A549 (cell line): ENCODE measurements at regions not wholly inside any gene's neighbourhood (a gene's known extent, or its start where the extent isn't known, plus 50 kb on each side); places are given as distances from the start of the nearest gene placed in this dataset.

Experiments
- ATAC-seq, 2 experiments: fragments of 200-7000 bp in 1 of 2; fragments of >200 bp in 1 of 2; cut with Nextera tagmentation in 1 of 2; cut with Tn5 transposase in 1 of 2; 3 replicates each; pipeline versions ENCODE4 v1.8.0 to v1.9.1; 2018 to 2020; ENCODE audit warnings: mild to moderate bottlenecking in 1 of 2, moderate library complexity in 1 of 2
- CTCF ChIA-PET: fragments of 300-600 bp; sonication (Branson Sonifier 250); formaldehyde crosslinking; extraction: SDS; loops from one replicate; lab custom pipeline; 2021; ENCODE audit warnings: antibody characterized with exemption, inconsistent platforms; lab: Yijun Ruan, JAX
- POLR2A ChIA-PET: fragments of 350-600 bp; formaldehyde crosslinking; extraction: SDS; loops from one replicate; lab custom pipeline; 2021; ENCODE audit warnings: antibody characterized with exemption, inconsistent platforms; lab: Yijun Ruan, JAX
- DNase-seq, 2 experiments: peaks; one replicate each; pipeline versions ENCODE4 v3.0.0 to v3.0.0-alpha.2; 2011 to 2016; ENCODE audit warnings: low read depth in 1 of 2, low spot score in 1 of 2
- FAIRE-seq: peaks from 2 replicates; lab custom pipeline; 2011; peaks lifted over from hg19 to GRCh38; lab: Jason Lieb, UNC
- H3K27ac ChIP-seq, 2 experiments: fragments of >200 bp; sonication (Bioruptor Twin); formaldehyde crosslinking; 3 replicates each; pipeline ENCODE4 v1.5.1; 2016 to 2017
- H3K4me1 ChIP-seq: fragments of >200 bp; sonication (Bioruptor Twin); formaldehyde crosslinking; 3 replicates; pipeline ENCODE4 v1.6.1; 2016
- H3K4me2 ChIP-seq: fragments of >200 bp; sonication (Bioruptor Twin); formaldehyde crosslinking; 3 replicates; pipeline ENCODE4 v1.6.1; 2016
- H3K4me3 ChIP-seq: fragments of >200 bp; sonication (Bioruptor Twin); formaldehyde crosslinking; 3 replicates; pipeline ENCODE4 v1.5.1; 2016
- H3K9me3 ChIP-seq: fragments of >200 bp; sonication (Bioruptor Twin); formaldehyde crosslinking; 3 replicates; pipeline ENCODE4 v1.6.1; 2016
- BCL3 ChIP-seq: fragments of >200 bp; sonication (Bioruptor Twin); formaldehyde crosslinking; IDR thresholded peaks from 3 replicates; pipeline ENCODE4 v1.6.1; 2016
- CBX2 ChIP-seq: fragments of 200-600 bp; sonication (generic); IDR thresholded peaks from 2 replicates; pipeline ENCODE4 v1.6.1; 2016; ENCODE audit warnings: low read depth, mild to moderate bottlenecking, borderline replicate concordance
- CBX8 ChIP-seq: fragments of 200-600 bp; sonication (generic); IDR thresholded peaks from 2 replicates; pipeline ENCODE4 v1.6.1; 2016
- CEBPB ChIP-seq, 2 experiments: fragments of >200 bp in 1 of 2; sonication (Bioruptor Twin) in 1 of 2; formaldehyde crosslinking in 1 of 2; IDR thresholded peaks; 2 replicates each; pipeline ENCODE4 v1.6.1; 2012 to 2016
- EHF ChIP-seq: fragments of 250-450 bp; sonication (Bioruptor Pico); IDR thresholded peaks from 2 replicates; pipeline ENCODE4 v1.5.0; 2020; ENCODE audit warnings: mild to moderate bottlenecking
- EHMT2 ChIP-seq: fragments of 200-600 bp; sonication (generic); IDR thresholded peaks from 2 replicates; pipeline ENCODE4 v1.6.1; 2016; ENCODE audit warnings: antibody characterized with exemption, low read depth, mild to moderate bottlenecking, moderate library complexity
- FOXS1 ChIP-seq: fragments of 250-450 bp; sonication (Bioruptor Pico); IDR thresholded peaks from 2 replicates; pipeline ENCODE4 v1.5.0; 2020; ENCODE audit warnings: mild to moderate bottlenecking, moderate library complexity
- GATA3 ChIP-seq: IDR thresholded peaks from 2 replicates; pipeline ENCODE4 v1.6.1; 2012; ENCODE audit warnings: borderline replicate concordance
- HOXA7 ChIP-seq: fragments of 250-450 bp; sonication (Bioruptor Pico); IDR thresholded peaks from 2 replicates; pipeline ENCODE4 v1.5.0; 2020; ENCODE audit warnings: mild to moderate bottlenecking, moderate library complexity
- HOXB5 ChIP-seq: fragments of 250-450 bp; sonication (Bioruptor Pico); IDR thresholded peaks from 2 replicates; pipeline ENCODE4 v1.5.0; 2020; ENCODE audit warnings: mild to moderate bottlenecking, moderate library complexity
- JUN ChIP-seq, 2 experiments: fragments of >200 bp; sonication (Bioruptor Twin); formaldehyde crosslinking; IDR thresholded peaks; 2 replicates in 1 of 2; 3 replicates in 1 of 2; pipeline ENCODE4 v1.6.1; 2016 to 2017
- KDM5A ChIP-seq: fragments of 200-600 bp; sonication (generic); IDR thresholded peaks from 2 replicates; pipeline ENCODE4 v1.6.1; 2016; ENCODE audit warnings: antibody characterized with exemption, mild to moderate bottlenecking
- MAFK ChIP-seq: fragments of 450-650 bp; IDR thresholded peaks from 2 replicates; pipeline ENCODE4 v1.6.1; 2014; ENCODE audit not compliant: partially characterized antibody
- NR3C1 ChIP-seq: fragments of >200 bp; sonication (Bioruptor Twin); formaldehyde crosslinking; IDR thresholded peaks from 3 replicates; pipeline ENCODE4 v1.6.1; 2017
- PHF8 ChIP-seq: fragments of 200-600 bp; sonication (generic); IDR thresholded peaks from 2 replicates; pipeline ENCODE4 v1.6.1; 2016; ENCODE audit warnings: low read depth, mild to moderate bottlenecking, antibody characterized with exemption, moderate library complexity, borderline replicate concordance
- POLR2AphosphoS2 ChIP-seq: conservative IDR thresholded peaks from 2 replicates; pipeline ENCODE4 v1.6.1; 2012; ENCODE audit warnings: low read length, improper control_type of control experiment, inconsistent platforms
- RCOR1 ChIP-seq: fragments of 150-350 bp; IDR thresholded peaks from 2 replicates; pipeline ENCODE4 v1.6.1; 2014; ENCODE audit warnings: antibody characterized with exemption, low read length, low read depth
- RNF2 ChIP-seq: fragments of 200-600 bp; sonication (generic); IDR thresholded peaks from 2 replicates; pipeline ENCODE4 v1.6.1; 2016; ENCODE audit warnings: low read depth, mild to moderate bottlenecking, antibody characterized with exemption, moderate library complexity, borderline replicate concordance
- TP53 ChIP-seq: fragments of 250-450 bp; sonication (Bioruptor Pico); IDR thresholded peaks from 2 replicates; pipeline ENCODE4 v1.5.0; 2021; ENCODE audit warnings: mild to moderate bottlenecking, moderate library complexity
- ZC3H11A ChIP-seq: fragments of 450-650 bp; IDR thresholded peaks from 2 replicates; pipeline ENCODE4 v1.6.1; 2014; ENCODE audit warnings: antibody characterized with exemption, mild to moderate bottlenecking
- ZFP36 ChIP-seq: fragments of 450-650 bp; IDR thresholded peaks from 2 replicates; pipeline ENCODE4 v1.6.1; 2014; ENCODE audit warnings: borderline replicate concordance; ENCODE audit not compliant: partially characterized antibody
- ZNF302 ChIP-seq: fragments of 250-450 bp; sonication (Bioruptor Pico); IDR thresholded peaks from 2 replicates; pipeline ENCODE4 v1.9.0; 2021; ENCODE audit warnings: inconsistent platforms, mild to moderate bottlenecking, moderate library complexity
- WGBS: methylation state at CpG from one replicate; pipeline ENCODE4 v1.1.6; 2017; ENCODE audit errors: missing lambda C conversion rate; 5-methylcytosine and 5-hydroxymethylcytosine counted together

- Histone ChIP-seq H3K4me2 (no peak overlapping the region), H3K9me3 (peaks cover 20% of the 10 kb centered on the region), H3K27ac (no peak overlapping the region), H3K4me1 (no peaks in the 10 kb centered on the region), H3K4me3 (no peak overlapping the region)
- ChIA-PET POLR2A (no interaction called here), CTCF (interaction anchor here (2.5 kb wide), 1 partner anchor 22 kb away, joined by 8 read pairs; no protein-coding TSS in a partner anchor)
- WGBS = 66% methylated on average over 4 of the region's 4 CpGs
- no peak for TF ChIP-seq GATA3
- no peak for TF ChIP-seq ZFP36
- no peak for TF ChIP-seq CBX2
- no peak for TF ChIP-seq MAFK
- TF ChIP-seq POLR2AphosphoS2 = no peak
- no peak for TF ChIP-seq JUN (IDR thresholded peaks at IDR 0.05)
- no peak for TF ChIP-seq CEBPB (IDR thresholded peaks at IDR 0.05)
- ATAC-seq (no peak), FAIRE-seq (no peak), DNase-seq (no peak)
These were observed 396.0 kb upstream of the BTBD3 start for GRCh38 chr20:11521476-11522365.

DNA sequence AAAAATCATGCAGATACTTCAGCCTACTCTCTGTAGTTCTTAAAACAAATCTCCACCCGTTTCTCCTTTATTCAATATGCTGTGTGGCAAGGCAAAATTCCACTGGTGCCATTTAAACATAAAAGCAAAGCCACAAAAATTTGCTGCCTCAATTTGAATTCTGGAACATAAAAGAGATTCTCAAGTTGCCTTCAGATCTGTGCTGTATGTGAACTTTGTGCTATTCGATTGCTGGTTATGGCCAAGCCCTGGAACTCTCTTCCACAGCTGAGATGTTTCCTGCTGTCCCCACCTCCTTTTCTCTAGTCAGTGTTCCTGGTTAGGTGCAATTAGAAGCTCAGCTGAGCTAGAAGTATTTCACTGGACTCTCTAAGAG is 395.3 kb upstream of the BTBD3 start:
- whole genome bisulfite sequencing = 38% methylated on average over 2 of the region's 2 CpGs
- TF ChIP-seq CBX8 (no peak), FOXS1 (CRISPR knock-in tag) (no peak), EHMT2 (no peak), KDM5A (no peak), BCL3 (no peak), ZNF302 (CRISPR knock-in tag) (no peak)
- ATAC-seq (no peak), FAIRE-seq (no peak), DNase-seq (no peak)
- Histone ChIP-seq H3K4me1 (no peaks in the 10 kb centered on the region), H3K4me2 (no peak overlapping the region), H3K27ac (no peak overlapping the region), H3K4me3 (no peak overlapping the region), H3K9me3 (peaks cover 20% of the 10 kb centered on the region)
- POLR2A ChIA-PET = no interaction called here
- CTCF ChIA-PET = interaction anchor here (2.5 kb wide), 1 partner anchor 21 kb away, joined by 8 read pairs; no protein-coding TSS in a partner anchor

DNA sequence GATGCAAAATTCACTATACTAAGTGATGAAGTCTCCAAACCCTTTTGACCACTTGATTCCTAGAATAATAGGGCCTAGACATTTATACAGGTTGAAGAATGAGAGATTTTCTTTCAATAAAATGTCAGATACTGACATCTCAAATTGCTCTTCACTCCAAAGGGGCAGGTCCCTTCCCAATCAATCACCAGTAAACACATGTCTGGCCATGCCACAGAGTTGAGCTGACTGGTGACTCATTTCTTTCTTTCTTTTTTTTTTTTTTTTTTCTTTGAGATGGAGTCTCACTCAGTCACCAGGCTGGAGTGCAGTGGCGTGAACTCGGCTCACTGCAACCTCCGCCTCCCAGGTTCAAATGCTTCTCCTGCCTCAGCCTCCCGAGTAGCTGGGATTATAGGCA is 388.6 kb upstream of the BTBD3 start:
- FAIRE-seq = no peak
- no peak for TF ChIP-seq HOXA7
- TF ChIP-seq EHF = no peak
- no peak for TF ChIP-seq NR3C1
- no peak for TF ChIP-seq ZFP36
- no peak for TF ChIP-seq CBX8
- TF ChIP-seq FOXS1 (CRISPR knock-in tag) = no peak
- TF ChIP-seq HOXB5 (CRISPR knock-in tag) = no peak
- TF ChIP-seq RNF2 = no peak
- no peak for TF ChIP-seq RCOR1
- no peak for TF ChIP-seq POLR2AphosphoS2
- TF ChIP-seq ZC3H11A = no peak
- TF ChIP-seq TP53 (CRISPR knock-in tag) = no peak
- TF ChIP-seq PHF8 = no peak
- CTCF ChIA-PET = interaction anchor here (0.6 kb wide), 1 partner anchor 88 kb away, joined by 3 read pairs; no protein-coding TSS in a partner anchor

More for the DNA sequence above, 388.6 kb upstream of the BTBD3 start:
- DNase-seq (no peak), ATAC-seq (no peak)
- 80% methylated on average over 4 of the region's 4 CpGs for WGBS
- Histone ChIP-seq H3K4me3 (no peak overlapping the region), H3K4me1 (no peaks in the 10 kb centered on the region), H3K9me3 (peaks cover 36% of the 10 kb centered on the region), H3K4me2 (no peak overlapping the region), H3K27ac (no peak overlapping the region)
- POLR2A ChIA-PET = no interaction called here
